H1 (cell line): ENCODE measurements at regions not wholly inside any gene's neighbourhood (a gene's known extent, or its start where the extent isn't known, plus 50 kb on each side); places are given as distances from the start of the nearest gene placed in this dataset.

Experiments used
- BACH1 ChIP-seq: IDR thresholded peaks from 2 replicates; pipeline ENCODE4 v1.6.1; 2012; ENCODE audit warnings: low read length, improper control_type of control experiment
- CTCF ChIP-seq, 3 experiments: IDR thresholded peaks; 1 replicate in 2 of 3; 2 replicates in 1 of 3; pipeline versions ENCODE4 v1.5.1 to v1.6.1; 2011; ENCODE audit warnings: low read length in 3 of 3, mild to moderate bottlenecking in 3 of 3, inconsistent platforms in 2 of 3, low read depth in 1 of 3, moderate library complexity in 1 of 3; ENCODE audit not compliant: insufficient read depth in 1 of 3; ENCODE audit errors: control extremely low read depth in 1 of 3
- EGR1 ChIP-seq: IDR thresholded peaks from 2 replicates; pipeline ENCODE4 v1.6.1; 2011; ENCODE audit warnings: low read depth, low read length, borderline replicate concordance
- HDAC2 ChIP-seq, 2 experiments: fragments of 300-600 bp in 1 of 2; sonication (generic) in 1 of 2; IDR thresholded peaks; 2 replicates each; pipeline ENCODE4 v1.6.1; 2011 to 2012; ENCODE audit warnings: low read depth in 2 of 2, low read length in 2 of 2, mild to moderate bottlenecking in 2 of 2, moderate library complexity in 2 of 2, borderline replicate concordance in 1 of 2, inconsistent platforms in 1 of 2
- JUND ChIP-seq: IDR thresholded peaks from 2 replicates; pipeline ENCODE4 v1.6.1; 2011; ENCODE audit warnings: mild to moderate bottlenecking, improper control_type of control experiment, low read length
- MAX ChIP-seq: IDR thresholded peaks from 2 replicates; pipeline ENCODE4 v1.6.1; 2012; ENCODE audit warnings: inconsistent platforms
- POLR2A ChIP-seq, 2 experiments: IDR thresholded peaks; 1 replicate in 1 of 2; 2 replicates in 1 of 2; pipeline ENCODE4 v1.6.1; 2011; ENCODE audit warnings: low read depth in 2 of 2, low read length in 2 of 2, mild to moderate bottlenecking in 2 of 2; ENCODE audit errors: control extremely low read depth in 1 of 2
- POLR2AphosphoS5 ChIP-seq: IDR thresholded peaks from 2 replicates; pipeline ENCODE4 v1.6.1; 2011; ENCODE audit warnings: low read depth, low read length
- RNF2 ChIP-seq: fragments of 200-900, 300-1000 bp; sonication (generic); IDR thresholded peaks from 2 replicates; pipeline ENCODE4 v1.7.1; 2016; ENCODE audit warnings: borderline replicate concordance, low read depth, mild to moderate bottlenecking, antibody characterized with exemption, low read length; ENCODE audit not compliant: poor library complexity, severe bottlenecking; ENCODE audit errors: missing control alignments
- TAF1 ChIP-seq: IDR thresholded peaks from 2 replicates; pipeline ENCODE4 v1.6.1; 2011; ENCODE audit warnings: mild to moderate bottlenecking, low read depth, low read length

- TF ChIP-seq CTCF (IDR thresholded peaks at IDR 0.05; ENCODE audit: control extremely low read depth in 1 of 3, insufficient read depth in 1 of 3, low read depth in 1 of 3, low read length in 3 of 3) (no peak), POLR2AphosphoS5 (no peak), TAF1 (no peak), RNF2 (no peak), MAX (no peak), POLR2A (IDR thresholded peaks at IDR 0.05; ENCODE audit: control extremely low read depth in 1 of 2, low read depth in 2 of 2, low read length in 2 of 2) (no peak), JUND (no peak), HDAC2 (IDR thresholded peaks at IDR 0.05; ENCODE audit: borderline replicate concordance in 1 of 2, low read depth in 2 of 2, low read length in 2 of 2) (no peak), BACH1 (no peak), EGR1 (no peak)
Measured at GRCh38 chr5:72041654-72042053, 65.6 kb upstream of the MAP1B start.
